ENCODE measurements at regions not wholly inside any gene's neighbourhood (a gene's known extent, or its start where the extent isn't known, plus 50 kb on each side); places are given as distances from the start of the nearest gene placed in this dataset.

- no peak for TF ChIP-seq CTCF (IDR thresholded peaks at IDR 0.05)
- TF ChIP-seq POLR2A (IDR thresholded peaks at IDR 0.05) = no peak
These were observed 93.9 kb upstream of the PRLR start for GRCh38 chr5:35324201-35324600.

Data from tibial nerve (tissue), 3 donors.